Stimulated activated CD8-positive, alpha-beta memory T cell treated with anti-CD3 and anti-CD28 coated beads, Interleukin-15, amount 100 ng/mL, for 1 hour (primary cell): ENCODE measurements at regions not wholly inside any gene's neighbourhood (a gene's known extent, or its start where the extent isn't known, plus 50 kb on each side); places are given as distances from the start of the nearest gene placed in this dataset.

Experiments used
- DNase-seq: peaks from one replicate; pipeline ENCODE4 v3.0.0-alpha.2; 2020; ENCODE audit warnings: low read depth

DNA sequence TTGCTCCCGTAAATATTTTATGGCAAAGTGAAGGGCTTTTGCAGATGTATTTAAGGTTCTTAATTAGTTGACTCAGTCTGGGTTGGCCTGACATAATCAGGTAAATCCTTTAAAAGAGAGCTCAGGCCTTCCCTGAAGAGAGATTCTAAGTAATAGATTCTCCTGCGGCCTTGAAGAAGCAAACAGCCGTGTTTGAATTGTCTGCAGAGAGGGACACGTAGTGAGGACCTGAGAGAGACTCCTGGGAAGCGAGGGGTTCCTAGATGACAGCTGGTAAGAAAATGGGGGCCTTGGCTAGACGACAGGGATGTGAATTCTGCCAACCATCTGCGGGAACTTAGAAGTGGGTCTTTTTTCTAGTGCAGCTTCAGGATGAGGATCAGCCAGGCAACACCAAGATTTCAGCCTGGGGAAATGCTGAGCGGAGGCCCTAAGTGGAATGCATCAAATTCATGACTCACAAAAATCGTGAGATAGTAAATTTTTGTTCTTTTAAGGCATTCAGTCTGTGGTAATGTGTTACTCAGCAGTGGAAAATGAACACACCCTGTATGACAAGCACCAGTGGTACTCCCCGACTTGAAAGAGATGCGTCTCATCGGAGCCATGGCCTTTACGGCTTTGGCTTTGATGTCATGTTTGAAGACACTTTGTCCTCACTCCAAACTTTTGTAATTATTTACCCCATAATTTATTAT lies 62.1 kb upstream of the SMIM21 start:
- DNase-seq, result no peak

DNA sequence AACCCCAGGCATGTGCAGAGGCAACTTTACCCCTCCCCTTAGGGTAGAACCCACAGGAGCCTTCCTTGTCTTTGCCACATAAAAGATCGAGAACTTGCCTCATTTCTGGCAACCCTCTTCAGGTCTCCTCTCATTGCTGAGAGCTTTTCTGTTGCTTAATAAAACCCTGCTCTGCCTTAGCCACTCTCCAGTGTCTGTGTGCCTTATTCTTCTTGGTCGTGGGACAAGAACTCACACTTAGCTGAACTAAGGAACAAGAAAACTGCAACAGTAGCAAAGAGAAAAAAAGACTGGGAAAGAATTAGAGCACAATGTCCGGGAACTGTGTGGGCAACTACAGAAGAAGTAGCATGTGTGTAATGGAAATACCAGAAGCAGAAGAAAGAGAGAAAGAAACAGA lies 56.2 kb upstream of the SMIM21 start:
- no peak for DNase-seq

DNA sequence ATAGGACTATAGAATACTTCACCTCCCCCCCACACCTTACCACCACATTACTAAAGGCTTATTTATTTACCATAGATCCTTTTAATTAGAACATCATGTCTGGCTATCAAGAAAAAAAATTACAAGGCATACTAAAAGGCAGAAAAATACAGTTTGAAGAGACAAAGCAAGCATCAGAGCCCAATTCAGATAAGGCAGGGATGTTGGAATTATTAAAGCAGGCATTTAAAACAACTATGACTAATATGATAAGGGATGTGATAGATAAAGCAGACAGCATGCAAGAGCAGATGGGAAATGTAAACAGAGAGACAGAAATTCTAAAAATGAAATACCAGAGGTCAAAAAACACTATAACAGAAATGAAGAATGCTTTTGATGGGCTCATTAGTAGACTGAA lies 55.4 kb upstream of the SMIM21 start:
- DNase-seq, result no peak

DNA sequence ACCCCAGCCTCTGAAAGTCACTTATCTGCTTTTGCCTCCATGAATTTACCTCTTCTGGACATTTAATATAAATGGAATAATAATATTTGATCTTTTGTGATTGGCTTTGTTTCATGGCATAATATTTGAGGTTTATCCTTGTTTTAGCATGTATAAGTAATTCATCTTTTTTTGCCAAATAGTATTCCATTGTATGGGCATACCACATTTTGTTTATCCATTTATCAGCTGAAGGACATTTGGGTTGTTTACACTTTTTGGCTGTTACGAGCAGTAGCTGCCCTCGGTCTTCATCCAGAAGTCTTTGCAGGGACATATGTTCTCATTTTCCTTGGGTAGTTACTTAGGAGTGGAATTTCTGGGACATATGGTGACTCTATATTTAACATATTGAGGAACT lies 53.0 kb upstream of the SMIM21 start:
- DNase-seq, result no peak

DNA sequence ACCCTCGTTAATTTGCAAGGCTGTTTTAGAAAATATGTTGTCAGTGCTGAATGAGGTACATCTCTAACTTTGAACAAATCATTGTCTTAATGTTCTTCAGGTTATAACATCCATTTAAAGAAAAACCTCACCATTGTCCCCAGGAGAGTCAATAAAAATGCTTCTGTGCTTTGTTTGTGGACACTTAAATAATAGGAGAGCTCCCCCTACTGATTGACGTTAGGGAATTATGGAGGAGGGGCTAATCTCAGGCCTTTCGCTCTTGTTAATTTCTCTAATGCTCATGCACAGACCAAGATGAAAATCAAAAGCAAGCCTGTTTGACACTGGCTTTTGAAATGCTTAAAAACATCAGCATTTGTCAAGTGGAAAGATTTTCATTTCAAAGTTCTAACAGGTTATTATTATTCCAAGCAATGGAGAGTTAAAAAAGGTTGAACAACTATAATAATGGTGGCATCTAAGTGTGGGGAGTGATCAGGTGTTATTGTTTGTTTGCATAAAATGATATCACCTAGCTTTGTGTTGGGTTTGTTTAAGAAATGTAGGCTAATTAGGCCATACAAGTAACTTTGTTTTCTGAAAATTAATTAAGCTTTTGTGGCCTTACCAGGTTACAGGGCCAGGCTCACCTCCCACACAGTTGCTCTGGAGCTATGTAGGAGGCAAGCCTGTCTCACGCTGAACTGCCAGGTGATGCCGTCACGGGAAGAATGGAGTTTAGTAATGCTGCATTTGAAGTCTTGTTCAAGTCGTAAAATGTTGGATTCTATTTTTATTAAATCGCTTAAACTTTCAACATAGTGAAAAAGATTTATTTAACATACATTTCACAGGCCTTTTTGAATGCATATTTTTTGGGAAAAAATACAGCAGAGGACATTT lies 51.7 kb upstream of the SMIM21 start:
- DNase-seq, result no peak

DNA sequence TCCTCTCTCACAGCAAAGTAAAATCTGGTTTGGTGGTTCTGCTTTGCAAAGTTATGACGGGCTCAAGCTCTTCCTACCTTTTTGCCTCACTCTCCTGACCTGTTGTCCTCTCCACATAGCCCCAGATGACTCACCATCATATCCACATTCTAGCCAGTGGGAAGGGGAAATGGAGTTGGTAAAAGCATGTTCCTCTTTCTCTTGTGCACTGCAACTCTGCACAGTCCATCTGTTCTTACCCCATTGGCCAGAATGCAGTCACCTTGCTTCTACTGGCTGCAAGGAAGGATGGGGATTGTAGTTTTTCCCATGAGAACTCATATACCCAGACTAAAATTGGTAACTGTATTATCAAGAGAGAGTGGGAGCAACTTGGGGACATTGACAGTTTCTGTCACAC lies 50.4 kb upstream of the SMIM21 start:
- DNase-seq, result no peak
